ENCODE measurements at regions not wholly inside any gene's neighbourhood (a gene's known extent, or its start where the extent isn't known, plus 50 kb on each side); places are given as distances from the start of the nearest gene placed in this dataset.

GRCh38 chr10:33573606-33574005, 239.1 kb upstream of the NRP1 start:
- no peak for DNase-seq

- DNase-seq = no peak
Observed at GRCh38 chr10:33571616-33572015, 237.1 kb upstream of the NRP1 start.

GRCh38 chr10:33570495-33570894, 236.0 kb upstream of the NRP1 start:
- no peak for DNase-seq

GRCh38 chr10:33569702-33570101, 235.2 kb upstream of the NRP1 start:
- no peak for DNase-seq

GRCh38 chr10:33566426-33566825, 232.0 kb upstream of the NRP1 start:
- DNase-seq = no peak

- no peak for DNase-seq
Observed at GRCh38 chr10:33566001-33566400, 231.5 kb upstream of the NRP1 start.

- no peak for DNase-seq
Observed at GRCh38 chr10:33565231-33565630, 230.8 kb upstream of the NRP1 start.

- no peak for DNase-seq
Observed at GRCh38 chr10:33559105-33559504, 224.6 kb upstream of the NRP1 start.

GRCh38 chr10:33557313-33557712, 222.8 kb upstream of the NRP1 start:
- DNase-seq = no peak

GRCh38 chr10:33556620-33557019, 222.2 kb upstream of the NRP1 start:
- no peak for DNase-seq

- no peak for DNase-seq
Observed at GRCh38 chr10:33556103-33556502, 221.6 kb upstream of the NRP1 start.

- DNase-seq = no peak
Observed at GRCh38 chr10:33553748-33554571, 219.5 kb upstream of the NRP1 start.

GRCh38 chr10:33552290-33552689, 217.8 kb upstream of the NRP1 start:
- DNase-seq = no peak

GRCh38 chr10:33550811-33551210, 216.3 kb upstream of the NRP1 start:
- DNase-seq = no peak

- DNase-seq = no peak
Observed at GRCh38 chr10:33547976-33548375, 213.5 kb upstream of the NRP1 start.

GRCh38 chr10:33546031-33546430, 211.6 kb upstream of the NRP1 start:
- DNase-seq = no peak

- DNase-seq = no peak
Observed at GRCh38 chr10:33542752-33543505, 208.5 kb upstream of the NRP1 start.

- DNase-seq = no peak
Observed at GRCh38 chr10:33539116-33539515, 204.6 kb upstream of the NRP1 start.

- no peak for DNase-seq
Observed at GRCh38 chr10:33537066-33537465, 202.6 kb upstream of the NRP1 start.

GRCh38 chr10:33536508-33536907, 202.0 kb upstream of the NRP1 start:
- no peak for DNase-seq

GRCh38 chr10:33535866-33536265, 201.4 kb upstream of the NRP1 start:
- DNase-seq = no peak

- DNase-seq = no peak
Observed at GRCh38 chr10:33534416-33534815, 199.9 kb upstream of the NRP1 start.

GRCh38 chr10:33533612-33534011, 199.1 kb upstream of the NRP1 start:
- DNase-seq = no peak

GRCh38 chr10:33532901-33533300, 198.4 kb upstream of the NRP1 start:
- no peak for DNase-seq

All from bone marrow (tissue), 2 donors.